ENCODE measurements at regions not wholly inside any gene's neighbourhood (a gene's known extent, or its start where the extent isn't known, plus 50 kb on each side); places are given as distances from the start of the nearest gene placed in this dataset.

- no peak overlapping the region for H3K27ac ChIP-seq
- H3K9me3 ChIP-seq, result no peaks in the 10 kb centered on the region
- DNase-seq (ENCODE audit: low spot score), result no peak
- no peaks in the 10 kb centered on the region for H3K36me3 ChIP-seq
- no peaks in the 10 kb centered on the region for H3K27me3 ChIP-seq
- no peak for TF ChIP-seq CTCF (IDR thresholded peaks at IDR 0.05)
- H3K4me1 ChIP-seq, result no peaks in the 10 kb centered on the region
- no peak overlapping the region for H3K4me3 ChIP-seq
Measured at GRCh38 chr13:90105849-90106496, 1241.5 kb upstream of the MIR17HG start.

- H3K36me3 ChIP-seq, result no peaks in the 10 kb centered on the region
- H3K4me3 ChIP-seq, result no peak overlapping the region
- H3K4me1 ChIP-seq, result no peaks in the 10 kb centered on the region
- no peaks in the 10 kb centered on the region for H3K9me3 ChIP-seq
- no peak for DNase-seq (ENCODE audit: low spot score)
- TF ChIP-seq CTCF (IDR thresholded peaks at IDR 0.05), result no peak
- no peaks in the 10 kb centered on the region for H3K27me3 ChIP-seq
- H3K27ac ChIP-seq, result no peak overlapping the region
Measured at GRCh38 chr13:90107661-90108060, 1239.8 kb upstream of the MIR17HG start.

- H3K4me1 ChIP-seq, result no peaks in the 10 kb centered on the region
- H3K36me3 ChIP-seq, result no peaks in the 10 kb centered on the region
- TF ChIP-seq CTCF (IDR thresholded peaks at IDR 0.05), result no peak
- no peaks in the 10 kb centered on the region for H3K9me3 ChIP-seq
- no peaks in the 10 kb centered on the region for H3K27me3 ChIP-seq
- DNase-seq (ENCODE audit: low spot score), result no peak
- no peak overlapping the region for H3K4me3 ChIP-seq
- H3K27ac ChIP-seq, result no peak overlapping the region
Measured at GRCh38 chr13:90108547-90108946, 1238.9 kb upstream of the MIR17HG start.

- Histone ChIP-seq H3K27ac (no peak overlapping the region), H3K36me3 (no peaks in the 10 kb centered on the region), H3K4me3 (no peak overlapping the region), H3K27me3 (no peaks in the 10 kb centered on the region), H3K9me3 (no peaks in the 10 kb centered on the region), H3K4me1 (no peaks in the 10 kb centered on the region)
- DNase-seq (ENCODE audit: low spot score), result no peak
- TF ChIP-seq CTCF (IDR thresholded peaks at IDR 0.05), result no peak
Measured at GRCh38 chr13:90116121-90116520, 1231.4 kb upstream of the MIR17HG start.

GRCh38 chr13:90118467-90119071 is 1228.9 kb upstream of the MIR17HG start:
- Histone ChIP-seq H3K9me3 (no peaks in the 10 kb centered on the region), H3K4me3 (no peak overlapping the region), H3K4me1 (no peaks in the 10 kb centered on the region), H3K36me3 (no peaks in the 10 kb centered on the region), H3K27ac (no peak overlapping the region), H3K27me3 (no peaks in the 10 kb centered on the region)
- no peak for TF ChIP-seq CTCF (IDR thresholded peaks at IDR 0.05)
- DNase-seq (ENCODE audit: low spot score), result no peak

- H3K27ac ChIP-seq, result no peak overlapping the region
- H3K27me3 ChIP-seq, result no peaks in the 10 kb centered on the region
- H3K36me3 ChIP-seq, result no peaks in the 10 kb centered on the region
- no peak overlapping the region for H3K4me3 ChIP-seq
- TF ChIP-seq CTCF (IDR thresholded peaks at IDR 0.05), result no peak
- DNase-seq (ENCODE audit: low spot score), result no peak
- H3K4me1 ChIP-seq, result no peaks in the 10 kb centered on the region
- H3K9me3 ChIP-seq, result no peaks in the 10 kb centered on the region
Measured at GRCh38 chr13:90120026-90120425, 1227.5 kb upstream of the MIR17HG start.

Measured in right atrium auricular region (tissue), 2 donors.